A549 (cell line): ENCODE measurements at regions not wholly inside any gene's neighbourhood (a gene's known extent, or its start where the extent isn't known, plus 50 kb on each side); places are given as distances from the start of the nearest gene placed in this dataset.

Experiments
- ATAC-seq, 2 experiments: fragments of 200-7000 bp in 1 of 2; fragments of >200 bp in 1 of 2; cut with Nextera tagmentation in 1 of 2; cut with Tn5 transposase in 1 of 2; 3 replicates each; pipeline versions ENCODE4 v1.8.0 to v1.9.1; 2018 to 2020; ENCODE audit warnings: mild to moderate bottlenecking in 1 of 2, moderate library complexity in 1 of 2
- CTCF ChIA-PET: fragments of 300-600 bp; sonication (Branson Sonifier 250); formaldehyde crosslinking; extraction: SDS; loops from one replicate; lab custom pipeline; 2021; ENCODE audit warnings: antibody characterized with exemption, inconsistent platforms; lab: Yijun Ruan, JAX
- POLR2A ChIA-PET: fragments of 350-600 bp; formaldehyde crosslinking; extraction: SDS; loops from one replicate; lab custom pipeline; 2021; ENCODE audit warnings: antibody characterized with exemption, inconsistent platforms; lab: Yijun Ruan, JAX
- DNase-seq, 2 experiments: peaks; one replicate each; pipeline versions ENCODE4 v3.0.0 to v3.0.0-alpha.2; 2011 to 2016; ENCODE audit warnings: low read depth in 1 of 2, low spot score in 1 of 2
- FAIRE-seq: peaks from 2 replicates; lab custom pipeline; 2011; peaks lifted over from hg19 to GRCh38; lab: Jason Lieb, UNC
- H3K27ac ChIP-seq, 2 experiments: fragments of >200 bp; sonication (Bioruptor Twin); formaldehyde crosslinking; 3 replicates each; pipeline ENCODE4 v1.5.1; 2016 to 2017
- H3K4me1 ChIP-seq: fragments of >200 bp; sonication (Bioruptor Twin); formaldehyde crosslinking; 3 replicates; pipeline ENCODE4 v1.6.1; 2016
- H3K4me2 ChIP-seq: fragments of >200 bp; sonication (Bioruptor Twin); formaldehyde crosslinking; 3 replicates; pipeline ENCODE4 v1.6.1; 2016
- H3K4me3 ChIP-seq: fragments of >200 bp; sonication (Bioruptor Twin); formaldehyde crosslinking; 3 replicates; pipeline ENCODE4 v1.5.1; 2016
- H3K9me3 ChIP-seq: fragments of >200 bp; sonication (Bioruptor Twin); formaldehyde crosslinking; 3 replicates; pipeline ENCODE4 v1.6.1; 2016
- BHLHE40 ChIP-seq: IDR thresholded peaks from 2 replicates; pipeline ENCODE4 v1.6.1; 2012; ENCODE audit warnings: low read depth, low read length, inconsistent platforms
- CBX2 ChIP-seq: fragments of 200-600 bp; sonication (generic); IDR thresholded peaks from 2 replicates; pipeline ENCODE4 v1.6.1; 2016; ENCODE audit warnings: low read depth, mild to moderate bottlenecking, borderline replicate concordance
- CHD4 ChIP-seq: fragments of 200-600 bp; sonication (generic); IDR thresholded peaks from 2 replicates; pipeline ENCODE4 v1.6.1; 2016; ENCODE audit warnings: antibody characterized with exemption, mild to moderate bottlenecking, borderline replicate concordance
- EHMT2 ChIP-seq: fragments of 200-600 bp; sonication (generic); IDR thresholded peaks from 2 replicates; pipeline ENCODE4 v1.6.1; 2016; ENCODE audit warnings: antibody characterized with exemption, low read depth, mild to moderate bottlenecking, moderate library complexity
- EP300 ChIP-seq, 2 experiments: fragments of >200 bp; sonication (Bioruptor Twin); formaldehyde crosslinking; IDR thresholded peaks; 2 replicates in 1 of 2; 3 replicates in 1 of 2; pipeline ENCODE4 v1.6.1; 2016 to 2017
- ESRRA ChIP-seq: fragments of 150-350 bp; IDR thresholded peaks from 2 replicates; pipeline ENCODE4 v1.6.1; 2014; ENCODE audit warnings: mild to moderate bottlenecking, low read length, borderline replicate concordance
- FOSB ChIP-seq: fragments of 250-450 bp; sonication (Bioruptor Pico); IDR thresholded peaks from 2 replicates; pipeline ENCODE4 v1.5.0; 2020; ENCODE audit warnings: mild to moderate bottlenecking, moderate library complexity
- FOXS1 ChIP-seq: fragments of 250-450 bp; sonication (Bioruptor Pico); IDR thresholded peaks from 2 replicates; pipeline ENCODE4 v1.5.0; 2020; ENCODE audit warnings: mild to moderate bottlenecking, moderate library complexity
- HDAC2 ChIP-seq: fragments of 200-600 bp; sonication (generic); IDR thresholded peaks from 2 replicates; pipeline ENCODE4 v1.6.1; 2016
- HEYL ChIP-seq: fragments of 250-450 bp; sonication (Bioruptor Pico); IDR thresholded peaks from 2 replicates; pipeline ENCODE4 v1.8.0; 2021; ENCODE audit warnings: mild to moderate bottlenecking, moderate library complexity
- HMGXB4 ChIP-seq: fragments of 250-450 bp; sonication (Bioruptor Pico); IDR thresholded peaks from 2 replicates; pipeline ENCODE4 v1.5.0; 2021; ENCODE audit warnings: mild to moderate bottlenecking, moderate library complexity, borderline replicate concordance
- HOXA7 ChIP-seq: fragments of 250-450 bp; sonication (Bioruptor Pico); IDR thresholded peaks from 2 replicates; pipeline ENCODE4 v1.5.0; 2020; ENCODE audit warnings: mild to moderate bottlenecking, moderate library complexity
- HOXB5 ChIP-seq: fragments of 250-450 bp; sonication (Bioruptor Pico); IDR thresholded peaks from 2 replicates; pipeline ENCODE4 v1.5.0; 2020; ENCODE audit warnings: mild to moderate bottlenecking, moderate library complexity
- JUN ChIP-seq, 2 experiments: fragments of >200 bp; sonication (Bioruptor Twin); formaldehyde crosslinking; IDR thresholded peaks; 2 replicates in 1 of 2; 3 replicates in 1 of 2; pipeline ENCODE4 v1.6.1; 2016 to 2017
- JUNB ChIP-seq: fragments of >200 bp; sonication (Bioruptor Twin); formaldehyde crosslinking; IDR thresholded peaks from 2 replicates; pipeline ENCODE4 v1.6.1; 2016
- KDM5A ChIP-seq: fragments of 200-600 bp; sonication (generic); IDR thresholded peaks from 2 replicates; pipeline ENCODE4 v1.6.1; 2016; ENCODE audit warnings: antibody characterized with exemption, mild to moderate bottlenecking
- NR3C1 ChIP-seq: fragments of >200 bp; sonication (Bioruptor Twin); formaldehyde crosslinking; IDR thresholded peaks from 3 replicates; pipeline ENCODE4 v1.6.1; 2017
- PBX3 ChIP-seq: IDR thresholded peaks from 2 replicates; pipeline ENCODE4 v1.6.1; 2012
- PHF8 ChIP-seq: fragments of 200-600 bp; sonication (generic); IDR thresholded peaks from 2 replicates; pipeline ENCODE4 v1.6.1; 2016; ENCODE audit warnings: low read depth, mild to moderate bottlenecking, antibody characterized with exemption, moderate library complexity, borderline replicate concordance
- POLR2A ChIP-seq: IDR thresholded peaks from 2 replicates; pipeline ENCODE4 v1.6.1; 2012; ENCODE audit warnings: mild to moderate bottlenecking, low read length
- TFCP2L1 ChIP-seq: fragments of 250-450 bp; sonication (Bioruptor Pico); IDR thresholded peaks from 2 replicates; pipeline ENCODE4 v1.5.0; 2021; ENCODE audit warnings: mild to moderate bottlenecking
- WGBS: methylation state at CpG from one replicate; pipeline ENCODE4 v1.1.6; 2017; ENCODE audit errors: missing lambda C conversion rate; 5-methylcytosine and 5-hydroxymethylcytosine counted together
- TF ChIP-seq, protein P1 (sequence below): fragments of 200-600 bp; sonication (generic); IDR thresholded peaks from 2 replicates; pipeline ENCODE4 v1.6.1; 2016; ENCODE audit warnings: antibody characterized with exemption, mild to moderate bottlenecking, moderate library complexity
- TF ChIP-seq, protein P2 (sequence below): fragments of >200 bp; sonication (Bioruptor Twin); formaldehyde crosslinking; IDR thresholded peaks from 2 replicates; pipeline ENCODE4 v1.6.1; 2016

DNA sequence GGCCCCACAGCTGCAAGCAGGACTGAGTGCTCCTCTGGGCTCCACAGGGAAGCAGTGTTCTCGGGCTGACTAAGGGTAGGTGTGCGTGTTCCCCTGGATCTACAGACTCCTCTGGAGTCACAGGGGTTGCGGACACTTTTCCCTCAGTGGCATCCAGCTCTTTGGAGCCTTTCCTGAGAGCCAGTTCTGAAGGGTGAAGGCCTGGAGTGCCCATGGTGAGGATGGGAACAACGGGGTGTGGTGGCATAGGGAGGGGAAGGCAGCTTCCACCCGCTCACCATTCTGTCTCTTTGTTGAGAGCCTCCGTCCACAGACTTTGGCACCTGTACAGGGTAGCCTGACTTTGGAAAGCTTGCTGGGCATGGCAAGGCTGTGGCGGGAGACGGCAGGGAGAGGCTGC is 104.1 kb upstream of the PCBD1 start:
- no peak for DNase-seq

GRCh38 chr10:70993051-70993450 is 104.7 kb upstream of the PCBD1 start:
- no peak for ATAC-seq
- 28% methylated on average over 4 of the region's 4 CpGs for WGBS
- no peak overlapping the region for H3K4me3 ChIP-seq
- no peak overlapping the region for H3K27ac ChIP-seq
- no peak overlapping the region for H3K4me2 ChIP-seq
- no peaks in the 10 kb centered on the region for H3K9me3 ChIP-seq
- no peak for DNase-seq
- CTCF ChIA-PET = no interaction called here
- no peak for TF ChIP-seq KDM5A
- no peak for TF ChIP-seq EHMT2
- no peak for FAIRE-seq
- POLR2A ChIA-PET = no interaction called here
- no peaks in the 10 kb centered on the region for H3K4me1 ChIP-seq

More for the DNA sequence above, 104.1 kb upstream of the PCBD1 start:
- ATAC-seq (no peak; a peak in 1 of 6 replicates), FAIRE-seq (no peak)
- Histone ChIP-seq H3K4me1 (no peaks in the 10 kb centered on the region), H3K4me3 (no peak overlapping the region), H3K27ac (no peak overlapping the region), H3K4me2 (no peak overlapping the region), H3K9me3 (no peaks in the 10 kb centered on the region)
- 55% methylated on average over 8 of the region's 8 CpGs for WGBS
- TF ChIP-seq PHF8 = no peak
- TF ChIP-seq FOSB (CRISPR knock-in tag) = no peak
- no peak for TF ChIP-seq TFCP2L1 (CRISPR knock-in tag)
- TF ChIP-seq CBX2 = no peak
- CTCF ChIA-PET = no interaction called here
- POLR2A ChIA-PET = no interaction called here

- FAIRE-seq = no peak
- no peak for DNase-seq
- ChIA-PET POLR2A (no interaction called here), CTCF (interaction anchor here (0.9 to 1.9 kb wide), 5 partner anchors 13 to 23 kb away, joined by 3 to 4 read pairs (median 4); no protein-coding TSS in a partner anchor)
- H3K9me3 ChIP-seq = no peaks in the 10 kb centered on the region
- peaks cover 8% of the 10 kb centered on the region; the same call in 1 of the 3 replicates for H3K4me1 ChIP-seq
- no peak for TF ChIP-seq FOXS1 (CRISPR knock-in tag)
- no peak for TF ChIP-seq EHMT2
- TF ChIP-seq FOSB (CRISPR knock-in tag) = no peak
- TF ChIP-seq POLR2A = no peak
- TF ChIP-seq HOXB5 (CRISPR knock-in tag) = no peak
- no peak for TF ChIP-seq NR3C1
- no peak for TF ChIP-seq ESRRA
- TF ChIP-seq HOXA7 (CRISPR knock-in tag) = no peak
- TF ChIP-seq, protein P1, sequence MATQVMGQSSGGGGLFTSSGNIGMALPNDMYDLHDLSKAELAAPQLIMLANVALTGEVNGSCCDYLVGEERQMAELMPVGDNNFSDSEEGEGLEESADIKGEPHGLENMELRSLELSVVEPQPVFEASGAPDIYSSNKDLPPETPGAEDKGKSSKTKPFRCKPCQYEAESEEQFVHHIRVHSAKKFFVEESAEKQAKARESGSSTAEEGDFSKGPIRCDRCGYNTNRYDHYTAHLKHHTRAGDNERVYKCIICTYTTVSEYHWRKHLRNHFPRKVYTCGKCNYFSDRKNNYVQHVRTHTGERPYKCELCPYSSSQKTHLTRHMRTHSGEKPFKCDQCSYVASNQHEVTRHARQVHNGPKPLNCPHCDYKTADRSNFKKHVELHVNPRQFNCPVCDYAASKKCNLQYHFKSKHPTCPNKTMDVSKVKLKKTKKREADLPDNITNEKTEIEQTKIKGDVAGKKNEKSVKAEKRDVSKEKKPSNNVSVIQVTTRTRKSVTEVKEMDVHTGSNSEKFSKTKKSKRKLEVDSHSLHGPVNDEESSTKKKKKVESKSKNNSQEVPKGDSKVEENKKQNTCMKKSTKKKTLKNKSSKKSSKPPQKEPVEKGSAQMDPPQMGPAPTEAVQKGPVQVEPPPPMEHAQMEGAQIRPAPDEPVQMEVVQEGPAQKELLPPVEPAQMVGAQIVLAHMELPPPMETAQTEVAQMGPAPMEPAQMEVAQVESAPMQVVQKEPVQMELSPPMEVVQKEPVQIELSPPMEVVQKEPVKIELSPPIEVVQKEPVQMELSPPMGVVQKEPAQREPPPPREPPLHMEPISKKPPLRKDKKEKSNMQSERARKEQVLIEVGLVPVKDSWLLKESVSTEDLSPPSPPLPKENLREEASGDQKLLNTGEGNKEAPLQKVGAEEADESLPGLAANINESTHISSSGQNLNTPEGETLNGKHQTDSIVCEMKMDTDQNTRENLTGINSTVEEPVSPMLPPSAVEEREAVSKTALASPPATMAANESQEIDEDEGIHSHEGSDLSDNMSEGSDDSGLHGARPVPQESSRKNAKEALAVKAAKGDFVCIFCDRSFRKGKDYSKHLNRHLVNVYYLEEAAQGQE = no peak
- TF ChIP-seq JUNB = no peak
- TF ChIP-seq HMGXB4 (CRISPR knock-in tag) = no peak
- TF ChIP-seq EP300 (IDR thresholded peaks at IDR 0.05) = no peak
- no peak for TF ChIP-seq HEYL (CRISPR knock-in tag)
- TF ChIP-seq CHD4 = no peak
- TF ChIP-seq HDAC2 = no peak
- TF ChIP-seq JUN (IDR thresholded peaks at IDR 0.05) = no peak
- TF ChIP-seq BHLHE40 = no peak
- TF ChIP-seq PBX3 = no peak
- TF ChIP-seq, protein P2, sequence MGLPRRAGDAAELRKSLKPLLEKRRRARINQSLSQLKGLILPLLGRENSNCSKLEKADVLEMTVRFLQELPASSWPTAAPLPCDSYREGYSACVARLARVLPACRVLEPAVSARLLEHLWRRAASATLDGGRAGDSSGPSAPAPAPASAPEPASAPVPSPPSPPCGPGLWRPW = no peak
- no peak for ATAC-seq
- no peak overlapping the region for H3K4me2 ChIP-seq
- H3K4me3 ChIP-seq = no peak overlapping the region
- H3K27ac ChIP-seq = no peak overlapping the region
Measured at GRCh38 chr10:70996549-70996948, 108.2 kb upstream of the PCBD1 start.
